PC-3 (cell line): ENCODE measurements at regions not wholly inside any gene's neighbourhood (a gene's known extent, or its start where the extent isn't known, plus 50 kb on each side); places are given as distances from the start of the nearest gene placed in this dataset.

ENCODE experiments used
- ATAC-seq: fragments of 200-7000 bp; cut with Tn5 transposase; 2 replicates; pipeline ENCODE4 v1.9.1; 2020; ENCODE audit warnings: mild to moderate bottlenecking, moderate library complexity
- BruUV-seq: library from RNA; stranded (reverse); fragments of 400-500 nt; replicated peaks from 2 replicates; lab custom pipeline; 2021; lab: Mats Ljungman, UMichigan
- CTCF ChIA-PET: fragments of 300-600 bp; sonication (Branson Sonifier 250); formaldehyde crosslinking; loops from one replicate; lab custom pipeline; 2022; ENCODE audit warnings: antibody characterized with exemption; lab: Charles Lee
- POLR2A ChIA-PET: fragments of 300-600 bp; sonication (Branson Sonifier 250); formaldehyde crosslinking; loops from one replicate; lab custom pipeline; 2022; ENCODE audit warnings: antibody characterized with exemption; ENCODE audit not compliant: unreplicated experiment; lab: Charles Lee
- DNase-seq: peaks from one replicate; pipeline ENCODE4 v3.0.0-alpha.2; 2015
- H2AFZ ChIP-seq: fragments of 300-600 bp; sonication (generic); 2 replicates; pipeline ENCODE4 v1.6.0; 2016; ENCODE audit warnings: antibody characterized with exemption, low read length
- H3F3A ChIP-seq: fragments of 300-600 bp; sonication (generic); one replicate; pipeline ENCODE4 v1.6.0; 2017; ENCODE audit warnings: antibody characterized with exemption, low read length, control low read depth, mild to moderate bottlenecking; ENCODE audit not compliant: unreplicated experiment
- H3K27ac ChIP-seq: fragments of 300-600 bp; sonication (generic); 2 replicates; pipeline ENCODE4 v1.5.1; 2016; ENCODE audit warnings: mild to moderate bottlenecking, low read length
- H3K27me3 ChIP-seq: fragments of 300-600 bp; sonication (generic); 2 replicates; pipeline ENCODE4 v1.6.1; 2016; ENCODE audit warnings: low read length, mixed read lengths
- H3K36me3 ChIP-seq: fragments of 300-600 bp; sonication (generic); 2 replicates; pipeline ENCODE4 v1.6.1; 2016; ENCODE audit warnings: low read depth, mixed run types, low read length, mixed read lengths
- H3K4me1 ChIP-seq: fragments of 300-600 bp; sonication (generic); 2 replicates; pipeline ENCODE4 v1.5.1; 2016; ENCODE audit warnings: low read length; ENCODE audit not compliant: insufficient read depth
- H3K4me2 ChIP-seq: fragments of 300-600 bp; sonication (generic); 2 replicates; pipeline ENCODE4 v1.6.0; 2016; ENCODE audit warnings: low read length
- H3K4me3 ChIP-seq: fragments of 300-600 bp; sonication (generic); 2 replicates; pipeline ENCODE4 v1.5.1; 2016; ENCODE audit warnings: mild to moderate bottlenecking, low read length, mixed read lengths
- H3K79me2 ChIP-seq: fragments of 300-600 bp; sonication (generic); 2 replicates; pipeline ENCODE4 v1.6.1; 2017; ENCODE audit warnings: low read length, mixed read lengths
- H3K9ac ChIP-seq: fragments of 300-600 bp; sonication (generic); 2 replicates; pipeline ENCODE4 v1.6.0; 2016; ENCODE audit warnings: mild to moderate bottlenecking, low read length
- H3K9me2 ChIP-seq: fragments of 300-600 bp; sonication (generic); replicated peaks from 2 replicates; pipeline ENCODE4 v1.6.1; 2016; ENCODE audit warnings: mixed run types, low read length, mixed read lengths
- H3K9me3 ChIP-seq: fragments of 300-600 bp; sonication (generic); 2 replicates; pipeline ENCODE4 v1.6.1; 2016; ENCODE audit warnings: low read length, mixed read lengths
- H4K20me1 ChIP-seq: fragments of 300-600 bp; sonication (generic); 2 replicates; pipeline ENCODE4 v1.6.1; 2016; ENCODE audit warnings: low read length, mixed read lengths
- EZH2 ChIP-seq: fragments of 300-600 bp; sonication (generic); IDR thresholded peaks from one replicate; pipeline ENCODE4 v1.6.1; 2017; ENCODE audit warnings: antibody characterized with exemption, mild to moderate bottlenecking, low read length; ENCODE audit not compliant: unreplicated experiment
- EZH2phosphoT487 ChIP-seq: fragments of 300-600 bp; sonication (generic); IDR thresholded peaks from 2 replicates; pipeline ENCODE4 v1.6.1; 2018; ENCODE audit warnings: mild to moderate bottlenecking, antibody characterized with exemption, low read length, borderline replicate concordance
- intact Hi-C: fragments of 100-400 bp; cut with micrococcal nuclease; formaldehyde crosslinking; loops from 2 replicates; pipeline ENCODE4 v1.9.0; 2023
- TF ChIP-seq, protein P1 (sequence below): fragments of 300-600 bp; sonication (generic); conservative IDR thresholded peaks from 2 replicates; pipeline ENCODE4 v1.5.1; 2017; ENCODE audit warnings: antibody characterized with exemption, low read depth, mild to moderate bottlenecking, low read length

DNA sequence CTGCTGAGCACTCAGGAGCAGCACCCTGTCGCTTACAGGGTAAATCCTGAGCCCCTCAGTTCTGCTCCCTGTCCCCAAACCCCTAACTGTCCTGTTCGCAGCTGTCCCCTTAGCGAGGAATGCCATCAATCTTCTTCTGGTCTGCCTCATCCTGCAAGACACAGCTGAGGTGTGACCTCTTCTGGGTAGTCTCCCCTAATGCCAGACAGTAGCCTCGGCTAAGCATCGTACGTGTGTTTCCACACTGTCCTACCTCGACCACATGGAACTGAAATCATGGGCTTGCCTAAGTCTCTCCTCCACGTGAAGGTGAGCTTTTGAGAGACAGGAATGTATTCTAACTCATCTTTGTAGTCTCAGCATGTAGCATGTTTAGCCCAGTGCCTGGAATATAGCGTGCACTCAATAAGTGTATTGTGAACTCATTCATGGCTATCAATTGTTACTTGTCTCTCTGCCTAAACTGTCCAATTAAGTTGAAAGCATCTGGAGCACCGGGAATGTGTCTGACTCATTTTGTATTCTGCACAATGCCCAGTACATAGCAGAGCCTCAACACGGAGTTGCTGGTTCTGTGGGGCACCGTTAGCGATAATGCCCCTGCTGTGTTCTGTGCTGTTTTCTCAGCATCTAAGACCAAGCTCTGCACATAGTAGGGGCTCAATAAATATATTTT is 90.2 kb downstream of the HES1 start:
- DNase-seq: no peak
- Histone ChIP-seq H3K9me3 (no peaks in the 10 kb centered on the region), H3F3A (no peaks in the 10 kb centered on the region), H2AFZ (no peak overlapping the region), H4K20me1 (no peaks in the 10 kb centered on the region), H3K36me3 (no peaks in the 10 kb centered on the region), H3K4me3 (no peak overlapping the region), H3K9ac (no peak overlapping the region), H3K27ac (no peak overlapping the region), H3K27me3 (no peaks in the 10 kb centered on the region), H3K9me2 (no peaks in the 10 kb centered on the region), H3K4me2 (no peak overlapping the region), H3K79me2 (no peaks in the 10 kb centered on the region), H3K4me1 (peaks cover 6% of the 10 kb centered on the region; the same call in 1 of the 2 replicates)
- ChIA-PET POLR2A (no interaction called here), CTCF (no interaction called here)
- ATAC-seq: peak; percentile 43; the same call in 1 of the 2 replicates
- BruUV-seq: no TSS peak
- TF ChIP-seq EZH2: no peak
- TF ChIP-seq EZH2phosphoT487: no peak
- TF ChIP-seq, protein P1, sequence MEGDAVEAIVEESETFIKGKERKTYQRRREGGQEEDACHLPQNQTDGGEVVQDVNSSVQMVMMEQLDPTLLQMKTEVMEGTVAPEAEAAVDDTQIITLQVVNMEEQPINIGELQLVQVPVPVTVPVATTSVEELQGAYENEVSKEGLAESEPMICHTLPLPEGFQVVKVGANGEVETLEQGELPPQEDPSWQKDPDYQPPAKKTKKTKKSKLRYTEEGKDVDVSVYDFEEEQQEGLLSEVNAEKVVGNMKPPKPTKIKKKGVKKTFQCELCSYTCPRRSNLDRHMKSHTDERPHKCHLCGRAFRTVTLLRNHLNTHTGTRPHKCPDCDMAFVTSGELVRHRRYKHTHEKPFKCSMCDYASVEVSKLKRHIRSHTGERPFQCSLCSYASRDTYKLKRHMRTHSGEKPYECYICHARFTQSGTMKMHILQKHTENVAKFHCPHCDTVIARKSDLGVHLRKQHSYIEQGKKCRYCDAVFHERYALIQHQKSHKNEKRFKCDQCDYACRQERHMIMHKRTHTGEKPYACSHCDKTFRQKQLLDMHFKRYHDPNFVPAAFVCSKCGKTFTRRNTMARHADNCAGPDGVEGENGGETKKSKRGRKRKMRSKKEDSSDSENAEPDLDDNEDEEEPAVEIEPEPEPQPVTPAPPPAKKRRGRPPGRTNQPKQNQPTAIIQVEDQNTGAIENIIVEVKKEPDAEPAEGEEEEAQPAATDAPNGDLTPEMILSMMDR: no peak
- intact Hi-C loops: no loop called here

DNA sequence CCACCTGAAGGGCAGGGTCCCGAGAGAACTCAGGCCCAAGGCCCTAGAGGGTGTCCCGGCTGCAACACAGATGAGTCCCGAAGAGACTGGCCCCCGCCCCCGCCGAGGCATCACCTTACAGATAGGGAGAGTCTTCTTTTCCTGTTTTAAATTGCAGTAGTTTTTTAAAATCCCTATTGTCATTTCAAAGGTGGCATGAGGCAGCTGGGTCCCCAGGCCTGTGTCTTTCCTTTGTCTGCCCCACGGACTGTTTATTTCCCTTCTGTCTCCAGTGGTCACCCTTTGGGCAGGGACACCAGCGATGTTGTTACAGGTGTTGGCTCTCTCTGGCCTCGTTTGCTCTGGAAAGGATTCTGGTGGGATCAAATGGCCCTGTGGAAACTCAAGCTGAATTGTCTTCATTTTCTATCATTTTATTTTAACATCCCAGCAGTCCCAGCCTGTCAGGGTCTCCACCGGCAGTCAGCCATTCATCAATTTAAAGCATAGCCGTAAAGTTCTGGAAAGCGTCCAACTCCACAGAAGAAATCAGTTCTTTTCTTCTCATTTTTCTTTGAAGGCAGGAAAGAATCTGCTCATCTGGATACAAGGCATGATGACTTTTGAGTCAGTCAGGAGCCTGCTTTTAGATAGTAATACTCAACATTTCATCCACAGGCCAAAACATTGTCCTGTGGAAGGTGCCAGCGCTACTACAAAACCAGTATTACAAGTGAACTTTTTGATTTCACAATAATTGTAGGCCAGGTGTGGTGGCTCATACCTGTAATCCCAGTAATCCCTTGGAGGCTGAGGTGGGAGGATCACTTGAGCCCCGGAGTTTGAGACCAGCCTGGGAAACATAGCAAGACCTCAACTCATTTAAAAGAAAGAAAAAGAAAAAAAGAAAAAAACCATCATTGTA is 96.2 kb downstream of the HES1 start:
- CTCF ChIA-PET: no interaction called here
- H2AFZ ChIP-seq: no peak overlapping the region
- ATAC-seq: no peak

More for the DNA sequence above, 96.2 kb downstream of the HES1 start:
- H3K9me2 ChIP-seq: no peaks in the 10 kb centered on the region
- no peak overlapping the region for H3K9ac ChIP-seq
- H3K79me2 ChIP-seq: no peaks in the 10 kb centered on the region
- no peaks in the 10 kb centered on the region for H3K27me3 ChIP-seq
- H3K36me3 ChIP-seq: no peaks in the 10 kb centered on the region
- H3K4me1 ChIP-seq: no peaks in the 10 kb centered on the region
- peak; percentile 52 for DNase-seq
- H3K4me2 ChIP-seq: no peak overlapping the region
- H3F3A ChIP-seq: no peaks in the 10 kb centered on the region
- intact Hi-C loops: no loop called here
- POLR2A ChIA-PET: no interaction called here
- no TSS peak for BruUV-seq
- H3K27ac ChIP-seq: no peak overlapping the region
- no peak overlapping the region for H3K4me3 ChIP-seq
- no peaks in the 10 kb centered on the region for H3K9me3 ChIP-seq
- TF ChIP-seq EZH2phosphoT487 (no peak), EZH2 (no peak)
- TF ChIP-seq, protein P1: no peak
- no peaks in the 10 kb centered on the region for H4K20me1 ChIP-seq
